LNCAP (cell line): ENCODE measurements at regions not wholly inside any gene's neighbourhood (a gene's known extent, or its start where the extent isn't known, plus 50 kb on each side); places are given as distances from the start of the nearest gene placed in this dataset.

ENCODE experiments used
- TF ChIP-seq, protein P1 (sequence below): fragments of 450-650 bp; IDR thresholded peaks from 2 replicates; pipeline ENCODE4 v1.5.1; 2017; ENCODE audit warnings: mild to moderate bottlenecking

GRCh38 chr3:162292409-162292808 lies 795.8 kb downstream of the OTOL1 start:
- TF ChIP-seq, protein P1, sequence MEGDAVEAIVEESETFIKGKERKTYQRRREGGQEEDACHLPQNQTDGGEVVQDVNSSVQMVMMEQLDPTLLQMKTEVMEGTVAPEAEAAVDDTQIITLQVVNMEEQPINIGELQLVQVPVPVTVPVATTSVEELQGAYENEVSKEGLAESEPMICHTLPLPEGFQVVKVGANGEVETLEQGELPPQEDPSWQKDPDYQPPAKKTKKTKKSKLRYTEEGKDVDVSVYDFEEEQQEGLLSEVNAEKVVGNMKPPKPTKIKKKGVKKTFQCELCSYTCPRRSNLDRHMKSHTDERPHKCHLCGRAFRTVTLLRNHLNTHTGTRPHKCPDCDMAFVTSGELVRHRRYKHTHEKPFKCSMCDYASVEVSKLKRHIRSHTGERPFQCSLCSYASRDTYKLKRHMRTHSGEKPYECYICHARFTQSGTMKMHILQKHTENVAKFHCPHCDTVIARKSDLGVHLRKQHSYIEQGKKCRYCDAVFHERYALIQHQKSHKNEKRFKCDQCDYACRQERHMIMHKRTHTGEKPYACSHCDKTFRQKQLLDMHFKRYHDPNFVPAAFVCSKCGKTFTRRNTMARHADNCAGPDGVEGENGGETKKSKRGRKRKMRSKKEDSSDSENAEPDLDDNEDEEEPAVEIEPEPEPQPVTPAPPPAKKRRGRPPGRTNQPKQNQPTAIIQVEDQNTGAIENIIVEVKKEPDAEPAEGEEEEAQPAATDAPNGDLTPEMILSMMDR = no peak

DNA sequence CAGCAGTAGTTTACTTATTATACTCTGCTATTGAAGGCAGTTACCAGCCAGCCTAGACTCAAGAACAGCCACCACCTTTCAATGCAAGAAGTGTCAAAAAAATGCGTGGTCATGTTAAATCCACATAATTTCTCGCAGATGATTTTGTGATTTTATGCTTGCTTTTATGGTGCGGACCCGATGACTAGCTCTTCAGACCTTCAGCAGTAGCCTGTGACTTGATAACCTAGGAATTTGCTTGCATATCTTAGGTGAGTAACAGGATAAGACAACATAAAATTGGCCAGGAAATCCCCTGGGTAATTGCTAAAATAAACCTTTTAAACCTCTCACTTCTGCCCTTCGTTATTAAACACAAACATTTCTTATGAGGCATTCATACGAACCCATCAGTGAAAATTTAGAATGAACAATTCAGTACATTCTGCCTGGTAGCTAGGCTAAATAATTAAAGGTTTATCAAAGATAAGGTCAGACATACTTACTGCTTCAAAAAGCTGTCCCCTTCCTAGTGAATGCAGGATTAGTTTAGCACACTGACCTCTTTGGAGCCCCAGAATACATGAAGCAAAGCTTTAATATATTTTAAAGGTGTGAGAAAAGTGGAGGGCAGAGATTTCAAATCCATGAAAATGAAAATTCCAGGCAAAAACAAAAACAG lies 798.8 kb downstream of the OTOL1 start:
- TF ChIP-seq, protein P1 = no peak

DNA sequence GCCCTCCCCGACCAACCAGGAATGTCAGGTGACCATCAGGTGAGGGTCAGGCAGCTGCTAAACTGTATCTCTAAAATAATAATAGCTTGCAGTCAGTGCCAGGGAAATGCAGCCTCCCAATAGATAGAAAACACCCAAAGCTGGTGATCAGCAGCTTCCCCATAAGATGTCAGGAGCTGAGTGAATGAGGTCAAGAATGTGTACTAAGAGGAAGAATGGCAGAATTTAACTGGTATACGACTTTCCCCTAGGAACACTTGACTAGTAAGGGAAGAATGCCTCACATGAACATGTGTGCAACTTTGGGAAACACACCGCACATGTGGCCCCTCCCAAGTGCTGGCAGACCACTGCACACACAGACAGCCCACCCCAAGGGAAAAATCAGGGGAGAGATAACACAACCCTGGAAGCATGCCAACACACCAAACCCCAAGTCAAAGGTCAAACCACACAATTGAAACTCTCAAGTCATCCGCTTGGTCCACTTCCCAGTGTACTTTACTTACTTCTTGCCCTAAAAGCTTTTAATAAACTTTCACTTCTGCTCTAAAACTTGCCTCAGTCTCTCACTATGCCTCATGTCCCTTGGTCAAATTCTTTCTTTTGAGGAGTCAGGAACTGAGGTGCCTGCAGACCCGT lies 806.5 kb downstream of the OTOL1 start:
- TF ChIP-seq, protein P1 = no peak

DNA sequence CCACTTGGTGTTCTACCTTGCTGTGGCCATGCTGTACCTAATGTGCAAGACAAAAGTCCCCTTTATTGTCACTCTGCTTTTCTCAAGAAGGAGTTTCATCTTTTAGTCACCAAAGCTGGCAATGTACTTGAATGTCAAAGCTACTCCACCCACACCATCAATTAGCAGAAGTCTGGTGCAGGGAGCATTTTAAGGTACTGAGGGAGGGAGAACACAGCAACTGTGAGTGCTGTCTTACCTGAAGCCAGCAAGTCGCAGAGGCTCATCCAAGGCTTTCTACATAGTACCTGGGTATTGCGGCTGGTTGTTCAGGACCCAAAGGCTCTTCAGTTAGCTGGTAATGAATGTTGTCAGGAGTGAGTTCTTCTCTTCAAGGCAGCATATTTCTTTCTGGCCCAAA lies 820.4 kb downstream of the OTOL1 start:
- TF ChIP-seq, protein P1 = no peak

DNA sequence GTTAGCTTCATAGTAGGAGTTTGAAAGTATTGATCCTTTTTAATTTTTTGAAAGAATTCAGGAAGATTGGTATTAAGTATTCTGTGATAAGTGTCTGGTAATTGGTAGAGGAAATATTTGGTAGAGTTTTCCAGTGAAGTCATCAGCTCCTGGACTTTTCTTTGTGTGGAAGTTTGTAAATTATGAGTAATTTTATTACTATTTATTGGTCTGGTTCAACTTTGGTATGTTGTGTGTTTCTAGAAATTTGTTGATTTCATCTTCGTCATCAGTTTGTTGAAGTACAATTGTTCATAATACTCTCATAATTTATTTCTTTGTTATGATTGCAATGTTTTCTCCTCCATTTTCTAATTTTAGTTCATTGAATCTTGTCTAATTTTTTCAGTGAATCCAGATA lies 832.0 kb downstream of the OTOL1 start:
- TF ChIP-seq, protein P1 = no peak

DNA sequence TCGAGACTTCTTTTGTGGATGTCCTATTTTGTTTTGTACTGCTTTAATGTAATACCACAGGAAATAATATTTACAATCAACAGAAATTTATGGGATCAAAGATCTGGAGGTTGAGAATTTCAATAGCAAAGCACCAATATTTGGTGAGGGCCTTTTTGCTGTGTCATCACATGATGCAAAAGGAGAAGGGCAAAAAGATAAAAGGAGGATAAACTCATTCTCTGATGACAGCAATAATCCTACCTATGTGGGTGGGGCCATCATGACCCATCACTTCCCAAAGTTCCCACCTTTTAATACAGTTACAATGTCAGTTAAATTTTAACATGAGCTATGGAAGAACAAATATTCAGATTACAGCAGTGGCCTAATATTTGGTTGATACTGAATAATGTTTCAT lies 832.9 kb downstream of the OTOL1 start:
- TF ChIP-seq, protein P1 = no peak

DNA sequence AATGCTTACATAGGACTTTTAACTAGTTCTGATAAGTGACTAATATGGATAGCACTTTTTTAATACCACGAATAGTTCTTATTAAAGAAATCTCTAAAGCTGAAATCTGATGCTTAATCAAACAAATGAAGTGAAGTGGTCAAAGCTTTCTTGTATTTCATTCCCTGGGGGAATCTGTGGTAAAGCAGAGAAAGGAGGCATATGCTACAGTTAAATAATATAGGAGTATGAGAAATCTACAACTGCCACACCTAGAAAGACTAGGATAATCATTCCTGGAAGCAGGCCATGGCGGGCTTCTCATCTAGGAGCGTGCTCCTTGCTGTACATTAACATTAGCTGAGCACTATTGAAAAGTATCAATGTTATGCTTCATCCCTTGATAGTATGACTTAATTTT lies 835.7 kb downstream of the OTOL1 start:
- TF ChIP-seq, protein P1 = no peak
